ENCODE measurements at regions not wholly inside any gene's neighbourhood (a gene's known extent, or its start where the extent isn't known, plus 50 kb on each side); places are given as distances from the start of the nearest gene placed in this dataset.

GRCh38 chr11:69409812-69410645 lies 71.4 kb upstream of the LINC01488 start:
- Mint-ChIP-seq H3K9me3 (peaks cover 5 to 6% of the 10 kb centered on the region in 2 experiments; a peak in 4 of 5 replicates), H3K4me1 (peaks cover 6 to 7% of the 10 kb centered on the region in 2 experiments; a peak in 3 of 4 replicates), H3K4me3 (no peak overlapping the region), H3K27ac (peak overlapping the region in 2 of 3 experiments; percentile 10 to 25; a peak in 2 of 7 replicates), H3K27me3 (ENCODE audit: low read depth) (peaks cover 4% of the 10 kb centered on the region), H3K36me3 (ENCODE audit: insufficient read depth in 1 of 3, low read depth in 3 of 3) (peaks cover 0 to 6% (median 1%) of the 10 kb centered on the region in 3 experiments; a peak in 5 of 7 replicates)
- no peak overlapping the region for H3T11ph ChIP-seq (ENCODE audit: low read length)
- no peaks in the 10 kb centered on the region for H3K9me3 ChIP-seq (ENCODE audit: control insufficient read depth, low read depth, low read length)
- no peak overlapping the region for H3K4me2 ChIP-seq (ENCODE audit: insufficient read depth, insufficient read length, low read length)
- H3K23ac ChIP-seq (ENCODE audit: insufficient read length, low read depth, low read length), result no peak overlapping the region
- no peak overlapping the region for H2BK120ac ChIP-seq (ENCODE audit: low read depth, low read length, poor library complexity, severe bottlenecking)
- TF ChIP-seq CTCF (conservative IDR thresholded peaks at IDR 0.05), result no peak
- no peaks in the 10 kb centered on the region for H4K20me1 ChIP-seq (ENCODE audit: control insufficient read depth, insufficient read depth, insufficient read length)
- H3K27ac ChIP-seq (ENCODE audit: insufficient read length, low read depth, low read length), result no peak overlapping the region
- H2AK5ac ChIP-seq (ENCODE audit: insufficient read length, low read length), result no peak overlapping the region
- no peaks in the 10 kb centered on the region for H3K79me2 ChIP-seq (ENCODE audit: insufficient read depth, low read length)
- H3K23me2 ChIP-seq (ENCODE audit: insufficient read length, low read depth, low read length, poor library complexity, severe bottlenecking), result no peaks in the 10 kb centered on the region
- no peak overlapping the region; the same call in 1 of the 2 replicates for H2BK15ac ChIP-seq (ENCODE audit: low read depth, low read length)
- no peak overlapping the region for H2BK5ac ChIP-seq (ENCODE audit: insufficient read length, low read length)
- no peak overlapping the region for H3K4ac ChIP-seq (ENCODE audit: low read depth, low read length)
- H2BK20ac ChIP-seq (ENCODE audit: low read depth, low read length, poor library complexity, severe bottlenecking), result no peak overlapping the region
- H4K5ac ChIP-seq (ENCODE audit: insufficient read length, low read depth, low read length), result no peak overlapping the region
- no peaks in the 10 kb centered on the region for H3K79me1 ChIP-seq (ENCODE audit: insufficient read depth, low read depth, low read length, poor library complexity, severe bottlenecking)
- no peak overlapping the region for H4K8ac ChIP-seq (replicated peaks; ENCODE audit: insufficient read length, low read depth, low read length)
- H4K91ac ChIP-seq (ENCODE audit: insufficient read length, low read depth, low read length), result no peak overlapping the region
- no peaks in the 10 kb centered on the region for H3K27me3 ChIP-seq (ENCODE audit: insufficient read depth, low read length)
- H3K56ac ChIP-seq (ENCODE audit: insufficient read length, low read depth, low read length), result no peak overlapping the region
- H2BK12ac ChIP-seq (ENCODE audit: insufficient read length, low read depth, low read length), result no peak overlapping the region
- no peaks in the 10 kb centered on the region for H3K4me1 ChIP-seq (ENCODE audit: insufficient read depth, low read length)
- DNase-seq, result no peak
- H3K18ac ChIP-seq (ENCODE audit: insufficient read length, low read depth, low read length), result no peak overlapping the region
- no peak overlapping the region for H3K9ac ChIP-seq (ENCODE audit: extremely low read depth, insufficient read length, low read length)
- no CpG with 5 or more reads among the region's 13 CpGs for WGBS (ENCODE audit: extremely low coverage, insufficient read length, low lambda C conversion rate)
- H3K14ac ChIP-seq (ENCODE audit: insufficient read depth, low read length), result no peak overlapping the region
- no peak overlapping the region for H2AFZ ChIP-seq (ENCODE audit: low read length)

All from H9 (cell line).